ENCODE measurements at regions not wholly inside any gene's neighbourhood (a gene's known extent, or its start where the extent isn't known, plus 50 kb on each side); places are given as distances from the start of the nearest gene placed in this dataset.
"Not testable (repeated sequence)": the region's sequence is repeated elsewhere in the genome, so short reads cannot be mapped to it uniquely, and the experiment has no call there.

DNA sequence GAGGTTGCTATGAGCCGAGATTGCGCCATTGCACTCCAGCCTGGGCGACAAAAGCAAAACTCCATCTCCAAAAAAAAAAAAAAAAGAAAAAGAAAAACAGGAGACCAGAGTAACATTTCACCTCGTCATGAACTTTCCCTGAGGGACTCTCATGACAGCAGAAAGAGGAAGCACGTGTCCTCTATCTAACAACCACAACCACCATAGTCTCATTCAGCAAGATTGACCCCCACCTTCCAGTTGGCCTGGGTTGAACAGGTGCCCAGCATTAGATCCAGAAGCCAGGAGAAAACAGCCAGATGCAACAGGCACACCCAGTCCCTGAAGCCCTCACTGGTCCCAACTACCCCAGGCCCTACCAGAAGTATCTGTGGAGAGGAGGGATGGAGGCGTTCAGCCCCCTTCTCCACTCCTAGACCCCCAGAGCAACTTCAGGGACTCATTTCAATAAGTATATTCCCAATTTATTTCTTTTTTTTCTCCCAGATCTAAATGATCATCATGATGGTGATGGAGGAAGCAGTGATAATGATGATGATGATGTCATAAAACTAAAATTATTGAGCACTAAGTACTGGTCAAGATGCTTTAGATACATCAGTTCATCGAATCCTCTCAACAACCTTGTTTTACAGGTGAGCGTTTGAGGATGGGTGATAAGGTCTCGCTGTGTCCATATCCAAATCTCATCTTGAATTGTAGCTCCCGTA is 235.0 kb downstream of the EFCAB11 start:
- no peaks in the 10 kb centered on the region for H3K27me3 Mint-ChIP-seq (ENCODE audit: low read depth)
- peaks cover 80% of the 10 kb centered on the region for H3K4me1 Mint-ChIP-seq (ENCODE audit: low read depth)
- ATAC-seq (replicated peaks in 1 of 2): no peak
- H3K9me3 Mint-ChIP-seq: peaks cover 0 to 2% of the 10 kb centered on the region in 2 donors
- peaks cover 2 to 5% of the 10 kb centered on the region in 2 donors for H3K36me3 Mint-ChIP-seq (ENCODE audit: insufficient read depth in 2 of 2)
- H3K4me3 Mint-ChIP-seq: no peak overlapping the region
- peak overlapping the region; percentile 66 for H3K27ac Mint-ChIP-seq
- no peak for DNase-seq

DNA sequence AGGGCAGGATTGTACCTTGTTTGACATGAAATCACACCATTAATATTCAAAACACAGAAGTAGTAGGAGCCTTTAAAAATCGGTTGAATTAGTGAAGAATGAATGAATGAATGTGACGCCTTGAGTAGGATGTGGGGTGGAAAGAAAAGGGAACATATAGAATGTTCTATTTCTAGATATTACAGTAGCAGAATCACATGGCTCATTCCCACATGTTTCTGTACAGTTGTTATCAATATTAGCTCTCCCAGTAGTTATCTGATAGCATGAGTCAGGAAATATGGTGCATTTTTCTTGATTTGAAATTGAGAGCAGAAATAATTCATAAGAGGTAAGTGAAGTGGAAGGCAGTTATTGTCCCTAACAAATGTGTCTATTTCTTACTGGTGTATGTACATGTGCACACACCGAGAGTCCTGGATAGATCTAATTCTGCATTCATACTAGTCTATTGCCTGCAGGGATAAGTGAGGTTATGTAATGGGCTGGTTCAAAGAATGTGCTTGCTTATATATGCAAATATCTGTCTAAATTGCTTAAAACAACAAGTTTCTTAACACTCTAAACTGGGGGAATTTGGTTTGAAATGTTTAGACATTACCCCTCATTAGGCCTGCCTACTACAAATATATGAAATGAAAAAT is 245.4 kb downstream of the EFCAB11 start:
- peaks cover 33% of the 10 kb centered on the region for H3K4me1 Mint-ChIP-seq (ENCODE audit: low read depth)
- H3K36me3 Mint-ChIP-seq (ENCODE audit: insufficient read depth in 2 of 2): peaks cover 20 to 22% of the 10 kb centered on the region in 2 donors
- no peaks in the 10 kb centered on the region for H3K27me3 Mint-ChIP-seq (ENCODE audit: low read depth)
- no peak overlapping the region for H3K27ac Mint-ChIP-seq
- no peak for ATAC-seq (replicated peaks in 1 of 2)
- peaks cover 8 to 14% of the 10 kb centered on the region in 2 donors for H3K9me3 Mint-ChIP-seq
- no peak overlapping the region for H3K4me3 Mint-ChIP-seq
- DNase-seq: no peak

GRCh38 chr14:89707086-89707485 is 247.4 kb downstream of the EFCAB11 start:
- Mint-ChIP-seq H3K4me3 (no peak overlapping the region), H3K36me3 (ENCODE audit: insufficient read depth in 2 of 2) (peaks cover 17 to 27% of the 10 kb centered on the region in 2 donors), H3K27me3 (ENCODE audit: low read depth) (no peaks in the 10 kb centered on the region), H3K9me3 (peaks cover 8 to 10% of the 10 kb centered on the region in 2 donors), H3K27ac (no peak overlapping the region), H3K4me1 (ENCODE audit: low read depth) (peaks cover 51% of the 10 kb centered on the region)
- no peak for DNase-seq
- ATAC-seq (replicated peaks in 1 of 2): peak; percentile 62 to 72

GRCh38 chr14:89702876-89703200 is 251.7 kb downstream of the EFCAB11 start:
- Mint-ChIP-seq H3K27ac (peak overlapping the region; percentile 6), H3K4me1 (ENCODE audit: low read depth) (peaks cover 64% of the 10 kb centered on the region), H3K36me3 (ENCODE audit: insufficient read depth in 2 of 2) (peaks cover 15 to 30% of the 10 kb centered on the region in 2 donors), H3K4me3 (peak overlapping the region; percentile 81 to 89), H3K27me3 (ENCODE audit: low read depth) (no peaks in the 10 kb centered on the region), H3K9me3 (peaks cover 6 to 9% of the 10 kb centered on the region in 2 donors)
- ATAC-seq (replicated peaks in 1 of 2) (no peak), DNase-seq (no peak)

- DNase-seq: no peak
- Mint-ChIP-seq H3K9me3 (peaks cover 8 to 12% of the 10 kb centered on the region in 2 donors), H3K36me3 (ENCODE audit: insufficient read depth in 2 of 2) (peaks cover 17 to 33% of the 10 kb centered on the region in 2 donors), H3K4me3 (peak overlapping the region; percentile 81 to 89), H3K27me3 (ENCODE audit: low read depth) (no peaks in the 10 kb centered on the region), H3K27ac (peak overlapping the region; percentile 75), H3K4me1 (ENCODE audit: low read depth) (peaks cover 68% of the 10 kb centered on the region)
- peak; percentile 42 for ATAC-seq (replicated peaks in 1 of 2)
Measured at GRCh38 chr14:89702073-89702875, 252.3 kb downstream of the EFCAB11 start.

- Mint-ChIP-seq H3K27me3 (ENCODE audit: low read depth) (no peaks in the 10 kb centered on the region), H3K4me1 (ENCODE audit: low read depth) (peaks cover 68% of the 10 kb centered on the region), H3K9me3 (peaks cover 12 to 13% of the 10 kb centered on the region in 2 donors), H3K27ac (peak overlapping the region; percentile 75), H3K4me3 (peak overlapping the region; percentile 81 to 89), H3K36me3 (ENCODE audit: insufficient read depth in 2 of 2) (peaks cover 23 to 36% of the 10 kb centered on the region in 2 donors)
- peak; percentile 84 to 88 for DNase-seq
- ATAC-seq (replicated peaks in 1 of 2): peak; percentile 85 to 87
Measured at GRCh38 chr14:89701211-89702043, 253.1 kb downstream of the EFCAB11 start.

GRCh38 chr14:89700801-89701200 is 253.7 kb downstream of the EFCAB11 start:
- peak overlapping the region; percentile 73 to 74 for H3K4me3 Mint-ChIP-seq
- peaks cover 66% of the 10 kb centered on the region for H3K4me1 Mint-ChIP-seq (ENCODE audit: low read depth)
- H3K27ac Mint-ChIP-seq: peak overlapping the region; percentile 85
- no peaks in the 10 kb centered on the region for H3K27me3 Mint-ChIP-seq (ENCODE audit: low read depth)
- DNase-seq (no peak), ATAC-seq (replicated peaks in 1 of 2) (no peak)
- H3K9me3 Mint-ChIP-seq: peaks cover 8 to 11% of the 10 kb centered on the region in 2 donors
- peaks cover 24 to 33% of the 10 kb centered on the region in 2 donors for H3K36me3 Mint-ChIP-seq (ENCODE audit: insufficient read depth in 2 of 2)

DNA sequence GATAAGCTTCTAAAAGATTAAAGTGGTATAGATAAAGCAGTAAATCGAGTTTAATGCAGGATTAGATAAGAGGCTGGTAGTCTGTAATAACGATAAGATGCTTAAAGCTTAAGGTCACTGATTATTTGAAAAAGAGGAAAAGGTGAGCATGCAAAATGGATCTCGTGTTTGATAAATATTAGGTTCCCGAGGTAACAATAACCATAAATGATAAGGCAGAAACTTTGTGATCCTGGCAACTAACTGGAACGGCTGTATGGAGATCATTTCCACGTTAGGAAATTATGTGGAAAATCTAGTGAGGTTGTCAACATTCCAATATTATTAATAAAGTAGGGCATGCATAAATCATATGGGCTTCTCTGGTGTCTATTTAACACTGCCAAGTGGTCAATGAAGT is 255.5 kb downstream of the EFCAB11 start:
- peaks cover 8 to 11% of the 10 kb centered on the region in 2 donors for H3K9me3 Mint-ChIP-seq
- H3K4me1 Mint-ChIP-seq (ENCODE audit: low read depth): peaks cover 64% of the 10 kb centered on the region
- ATAC-seq (replicated peaks in 1 of 2) (no peak), DNase-seq (no peak)
- no peaks in the 10 kb centered on the region for H3K27me3 Mint-ChIP-seq (ENCODE audit: low read depth)
- H3K27ac Mint-ChIP-seq: no peak overlapping the region
- peaks cover 21 to 30% of the 10 kb centered on the region in 2 donors for H3K36me3 Mint-ChIP-seq (ENCODE audit: insufficient read depth in 2 of 2)
- no peak overlapping the region for H3K4me3 Mint-ChIP-seq

DNA sequence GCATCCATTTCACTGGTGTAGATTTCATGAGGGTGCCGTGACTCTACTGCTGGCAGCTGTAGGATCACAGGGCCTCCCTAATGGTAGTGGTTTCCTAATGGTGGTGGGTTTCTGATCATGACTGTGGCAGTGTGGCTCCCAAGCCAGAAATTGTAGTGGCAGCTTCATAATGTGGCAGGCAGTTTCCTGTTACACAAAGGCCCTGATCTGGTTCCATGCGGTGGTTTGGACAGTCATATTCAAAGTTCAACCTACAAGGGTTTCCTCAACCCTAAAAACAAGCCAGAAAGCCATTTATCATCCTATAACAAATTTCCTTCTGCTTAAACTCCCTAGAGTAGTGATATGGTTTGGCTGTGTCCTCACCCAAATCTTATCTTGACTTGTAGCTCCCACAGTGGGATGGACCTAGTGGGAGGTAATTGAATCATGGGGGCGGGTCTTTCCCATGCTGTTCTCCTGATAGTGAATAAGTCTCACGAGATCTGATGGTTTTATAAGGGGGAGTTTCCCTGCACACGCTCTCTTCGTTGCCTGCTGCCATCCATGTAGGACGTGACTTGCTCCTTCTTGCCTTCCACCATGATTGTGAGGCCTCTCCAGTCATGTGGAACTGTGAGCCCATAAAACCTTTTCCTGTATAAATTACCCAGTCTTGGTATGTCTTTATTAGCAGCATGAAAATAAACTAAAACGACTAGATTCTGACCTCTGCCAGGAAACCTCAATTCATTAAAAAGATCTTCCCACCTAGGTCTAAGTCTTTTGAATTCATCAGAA is 257.1 kb downstream of the EFCAB11 start:
- no peak overlapping the region for H3K27ac Mint-ChIP-seq
- ATAC-seq (replicated peaks in 1 of 2) (peak; percentile 43 to 56), DNase-seq (peak; percentile 33 to 42)
- peaks cover 49% of the 10 kb centered on the region for H3K4me1 Mint-ChIP-seq (ENCODE audit: low read depth)
- H3K4me3 Mint-ChIP-seq: no peak overlapping the region
- H3K9me3 Mint-ChIP-seq: peaks cover 8% of the 10 kb centered on the region in 2 donors
- no peaks in the 10 kb centered on the region for H3K27me3 Mint-ChIP-seq (ENCODE audit: low read depth)
- H3K36me3 Mint-ChIP-seq (ENCODE audit: insufficient read depth in 2 of 2): peaks cover 13 to 16% of the 10 kb centered on the region in 2 donors

DNA sequence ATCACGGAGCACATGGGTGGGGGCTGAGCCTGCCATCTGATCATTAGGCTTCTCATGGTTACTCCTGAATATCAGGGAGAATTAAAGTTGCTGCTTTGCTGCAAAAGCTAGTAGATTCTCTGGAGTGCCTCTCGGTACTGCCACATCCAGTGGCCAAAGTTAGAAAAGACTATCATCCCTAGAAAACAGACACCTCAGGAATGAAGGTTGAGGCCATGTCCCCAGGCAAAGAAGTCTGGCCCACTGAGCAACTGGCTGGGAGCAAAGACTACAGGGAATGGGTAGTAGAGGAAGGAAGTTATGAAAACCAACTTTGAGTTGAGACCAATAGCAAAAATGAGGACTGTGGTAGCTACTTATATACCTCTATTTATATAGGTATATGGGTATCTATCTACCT is 258.7 kb downstream of the EFCAB11 start:
- ATAC-seq (replicated peaks in 1 of 2) (no peak), DNase-seq (no peak)
- Mint-ChIP-seq H3K27me3 (ENCODE audit: low read depth) (no peaks in the 10 kb centered on the region), H3K36me3 (ENCODE audit: insufficient read depth in 2 of 2) (peaks cover 13 to 16% of the 10 kb centered on the region in 2 donors), H3K9me3 (peaks cover 8% of the 10 kb centered on the region in 2 donors), H3K4me3 (no peak overlapping the region), H3K27ac (peak overlapping the region; percentile 76), H3K4me1 (ENCODE audit: low read depth) (peaks cover 38% of the 10 kb centered on the region)

GRCh38 chr14:89690139-89690538 is 264.4 kb downstream of the EFCAB11 start:
- Mint-ChIP-seq H3K4me3 (no peak overlapping the region), H3K4me1 (ENCODE audit: low read depth) (peaks cover 15% of the 10 kb centered on the region), H3K27ac (no peak overlapping the region), H3K36me3 (ENCODE audit: insufficient read depth in 2 of 2) (peaks cover 13 to 19% of the 10 kb centered on the region in 2 donors), H3K9me3 (peaks cover 13% of the 10 kb centered on the region in 2 donors), H3K27me3 (ENCODE audit: low read depth) (no peaks in the 10 kb centered on the region)
- DNase-seq (no peak), ATAC-seq (replicated peaks in 1 of 2) (no peak)

- H3K4me1 Mint-ChIP-seq (ENCODE audit: low read depth): peaks cover 15% of the 10 kb centered on the region
- H3K27ac Mint-ChIP-seq; H3K4me3 Mint-ChIP-seq; DNase-seq; H3K27me3 Mint-ChIP-seq (ENCODE audit: low read depth); ATAC-seq (replicated peaks in 1 of 2): not testable (repeated sequence)
- H3K9me3 Mint-ChIP-seq: peaks cover 13% of the 10 kb centered on the region in 2 donors
- H3K36me3 Mint-ChIP-seq (ENCODE audit: insufficient read depth in 2 of 2): peaks cover 13 to 23% of the 10 kb centered on the region in 2 donors
Measured at GRCh38 chr14:89689711-89690110, 264.8 kb downstream of the EFCAB11 start.
